ENCODE measurements at regions not wholly inside any gene's neighbourhood (a gene's known extent, or its start where the extent isn't known, plus 50 kb on each side); places are given as distances from the start of the nearest gene placed in this dataset.

DNA sequence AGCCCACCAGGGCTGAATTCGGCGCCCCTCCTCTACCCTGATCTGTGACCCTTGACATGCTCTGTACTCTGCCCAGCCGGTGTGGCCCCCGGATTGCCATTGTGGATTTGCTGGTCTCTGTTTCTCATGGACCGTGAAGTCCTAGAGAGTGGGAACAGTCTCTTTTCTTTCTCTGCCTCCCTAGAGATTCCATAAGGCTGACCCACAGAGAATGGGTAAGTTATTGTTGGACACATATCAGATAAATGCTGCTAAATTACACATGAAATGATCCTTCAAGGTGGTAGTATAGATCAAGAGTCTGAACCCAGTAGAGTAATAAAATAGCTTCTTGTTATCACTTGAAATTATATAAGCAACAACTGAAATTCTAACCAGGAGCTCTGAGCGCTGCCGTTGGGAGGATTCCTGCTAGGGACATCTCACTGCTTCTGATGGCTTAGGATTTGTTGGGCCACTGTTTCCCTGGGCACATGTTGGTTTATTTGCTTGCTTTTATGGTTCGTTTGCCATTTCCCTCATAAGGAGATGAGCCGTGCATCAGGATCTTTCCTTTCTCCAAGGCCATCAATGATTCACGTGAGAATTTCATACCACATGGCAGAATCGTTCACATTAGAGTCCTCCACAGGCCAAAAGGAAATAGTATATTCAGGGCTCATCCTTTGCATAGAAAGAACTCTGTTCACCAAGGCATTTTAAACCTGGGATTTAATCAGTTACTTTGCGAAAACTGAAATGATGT, 111.9 kb downstream of the ZBTB18 start:
- TF ChIP-seq, protein P1, sequence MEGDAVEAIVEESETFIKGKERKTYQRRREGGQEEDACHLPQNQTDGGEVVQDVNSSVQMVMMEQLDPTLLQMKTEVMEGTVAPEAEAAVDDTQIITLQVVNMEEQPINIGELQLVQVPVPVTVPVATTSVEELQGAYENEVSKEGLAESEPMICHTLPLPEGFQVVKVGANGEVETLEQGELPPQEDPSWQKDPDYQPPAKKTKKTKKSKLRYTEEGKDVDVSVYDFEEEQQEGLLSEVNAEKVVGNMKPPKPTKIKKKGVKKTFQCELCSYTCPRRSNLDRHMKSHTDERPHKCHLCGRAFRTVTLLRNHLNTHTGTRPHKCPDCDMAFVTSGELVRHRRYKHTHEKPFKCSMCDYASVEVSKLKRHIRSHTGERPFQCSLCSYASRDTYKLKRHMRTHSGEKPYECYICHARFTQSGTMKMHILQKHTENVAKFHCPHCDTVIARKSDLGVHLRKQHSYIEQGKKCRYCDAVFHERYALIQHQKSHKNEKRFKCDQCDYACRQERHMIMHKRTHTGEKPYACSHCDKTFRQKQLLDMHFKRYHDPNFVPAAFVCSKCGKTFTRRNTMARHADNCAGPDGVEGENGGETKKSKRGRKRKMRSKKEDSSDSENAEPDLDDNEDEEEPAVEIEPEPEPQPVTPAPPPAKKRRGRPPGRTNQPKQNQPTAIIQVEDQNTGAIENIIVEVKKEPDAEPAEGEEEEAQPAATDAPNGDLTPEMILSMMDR (IDR thresholded peaks at IDR 0.05; ENCODE audit: control insufficient read depth, extremely low read depth, insufficient read depth) = no peak
- H3K4me3 ChIP-seq (ENCODE audit: low read depth, low read length) = no peak overlapping the region
- DNase-seq (ENCODE audit: low read depth) = no peak

DNA sequence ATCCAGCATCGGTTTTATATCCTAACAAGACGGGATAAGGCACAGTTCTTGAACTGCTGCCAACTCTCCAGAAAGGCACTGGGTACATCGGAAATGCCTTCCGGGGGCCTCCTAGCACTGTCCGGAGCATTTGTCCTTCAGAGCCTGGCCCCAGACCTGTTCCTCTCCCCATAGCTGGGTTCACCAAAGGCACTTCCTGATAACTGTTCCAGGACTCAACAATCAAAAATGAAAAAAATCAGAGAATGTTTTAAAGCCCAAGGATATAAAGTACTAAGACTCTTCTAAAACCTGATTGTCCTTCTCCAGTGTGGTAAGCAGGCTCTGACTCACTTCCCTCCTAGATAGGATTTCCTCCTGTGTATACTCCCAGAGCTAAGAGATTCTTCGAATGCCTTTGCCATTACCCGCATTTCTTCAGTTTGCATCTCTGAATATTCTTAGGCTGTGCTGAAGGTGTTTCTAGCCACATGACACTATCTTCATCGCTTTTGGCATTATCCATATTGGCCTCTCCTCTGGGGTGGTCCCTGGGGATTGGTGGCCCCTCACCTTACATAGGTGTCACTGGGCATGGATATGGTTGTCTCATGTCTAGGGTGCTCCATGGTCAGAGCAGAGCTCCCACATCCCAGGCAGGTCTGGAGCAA, 112.9 kb downstream of the ZBTB18 start:
- H3K4me3 ChIP-seq (ENCODE audit: low read depth, low read length) = no peak overlapping the region
- no peak for DNase-seq (ENCODE audit: low read depth)
- TF ChIP-seq, protein P1 (IDR thresholded peaks at IDR 0.05; ENCODE audit: control insufficient read depth, extremely low read depth, insufficient read depth) = no peak

DNA sequence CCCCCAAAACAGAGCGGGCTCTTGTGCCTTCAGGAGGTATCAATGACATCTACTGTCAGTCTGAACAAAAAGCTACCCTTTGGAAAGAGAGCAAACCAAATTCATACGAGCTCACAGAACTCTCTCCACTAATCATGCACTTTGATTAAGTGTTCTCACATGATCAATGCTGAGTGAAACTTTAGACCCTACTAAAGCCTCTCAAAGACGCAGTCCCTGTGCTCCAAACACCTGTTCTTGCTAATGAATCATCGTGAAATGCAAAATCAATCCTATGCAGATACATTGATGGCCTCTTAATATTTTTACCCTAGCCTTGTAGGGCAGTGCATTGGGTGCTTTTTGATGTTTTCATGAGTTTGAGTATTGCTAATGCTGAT, 113.4 kb downstream of the ZBTB18 start:
- H3K4me3 ChIP-seq (ENCODE audit: low read depth, low read length) = no peak overlapping the region
- TF ChIP-seq, protein P1 (IDR thresholded peaks at IDR 0.05; ENCODE audit: control insufficient read depth, extremely low read depth, insufficient read depth) = no peak

DNA sequence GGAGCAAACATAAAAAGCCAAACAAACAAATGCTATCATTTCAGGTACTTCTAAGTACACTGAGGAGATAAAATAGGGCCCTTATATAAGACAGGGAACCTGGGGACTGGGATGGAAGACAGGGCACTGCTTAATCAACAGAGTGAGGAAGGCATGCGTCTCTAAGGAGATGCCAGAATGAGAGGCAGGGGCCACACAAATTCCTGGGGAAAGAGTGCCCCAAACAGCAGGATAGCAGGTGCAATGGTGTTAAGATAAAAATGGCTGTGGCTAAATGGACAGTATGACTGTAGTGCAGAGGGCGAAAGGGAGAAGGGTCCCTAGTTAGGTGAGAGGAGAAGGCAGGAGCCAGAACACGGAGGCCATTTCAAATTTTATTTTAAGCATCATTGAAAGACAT, 113.9 kb downstream of the ZBTB18 start:
- no peak overlapping the region for H3K4me3 ChIP-seq (ENCODE audit: low read depth, low read length)
- DNase-seq (ENCODE audit: low read depth) = no peak
- TF ChIP-seq, protein P1 (IDR thresholded peaks at IDR 0.05; ENCODE audit: control insufficient read depth, extremely low read depth, insufficient read depth) = no peak

More for the DNA sequence above, 113.4 kb downstream of the ZBTB18 start:
- no peak for DNase-seq (ENCODE audit: low read depth)

DNA sequence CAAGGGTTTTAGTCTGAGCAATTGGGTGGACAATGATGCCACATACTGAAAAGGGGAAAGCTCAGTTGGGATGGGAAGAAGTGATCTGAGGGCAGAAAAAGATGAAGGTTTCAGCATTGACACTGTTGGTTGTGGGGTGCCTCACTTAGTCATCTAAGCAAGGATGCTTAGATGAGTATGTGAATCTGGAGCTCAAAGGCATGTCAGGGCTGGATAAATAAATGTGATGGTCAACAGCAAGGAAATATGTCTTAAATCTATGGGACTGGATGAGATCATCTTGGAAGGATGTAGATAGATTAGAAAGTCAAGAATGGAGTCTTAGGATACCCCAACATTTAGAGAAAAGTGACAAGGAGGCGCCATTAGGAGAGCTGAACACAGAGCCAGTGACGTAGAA, 114.6 kb downstream of the ZBTB18 start:
- H3K4me3 ChIP-seq (ENCODE audit: low read depth, low read length) = no peak overlapping the region
- TF ChIP-seq, protein P1 (IDR thresholded peaks at IDR 0.05; ENCODE audit: control insufficient read depth, extremely low read depth, insufficient read depth) = no peak
- no peak for DNase-seq (ENCODE audit: low read depth)

DNA sequence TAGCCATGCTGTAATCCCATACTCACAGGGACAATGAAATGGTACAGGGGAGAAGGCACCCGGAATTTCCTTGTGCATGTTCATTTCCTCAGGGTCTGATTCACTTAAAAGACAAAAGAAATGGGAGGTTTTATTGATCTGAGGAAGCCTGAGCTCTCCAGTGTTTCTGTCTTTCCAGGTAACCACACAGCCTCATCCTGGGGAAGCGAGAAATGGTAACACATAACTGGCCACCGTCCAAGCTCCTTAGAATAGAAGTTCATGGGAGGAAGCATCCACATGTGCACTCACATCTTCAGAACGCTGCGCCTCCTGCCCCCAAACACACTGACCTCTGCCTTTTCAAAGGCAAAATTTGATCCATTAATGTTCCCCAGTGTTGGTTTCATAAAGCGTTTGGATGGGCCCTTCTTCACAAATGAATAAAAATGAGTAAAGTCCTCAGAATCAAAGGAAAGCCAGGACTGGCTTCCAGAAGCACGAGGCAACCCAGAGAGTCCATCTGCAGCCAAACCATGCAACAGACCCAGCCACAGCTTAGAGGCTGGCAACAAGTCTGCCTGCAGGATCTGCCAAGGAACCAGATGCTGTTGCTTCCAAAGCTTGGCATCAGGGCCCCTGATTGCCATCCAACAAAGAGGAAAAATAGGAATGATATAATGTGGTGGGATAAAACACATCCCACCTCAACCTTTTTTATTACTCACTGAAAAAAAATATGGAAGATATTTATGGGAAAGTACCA, 120.3 kb downstream of the ZBTB18 start:
- TF ChIP-seq, protein P1 (IDR thresholded peaks at IDR 0.05; ENCODE audit: control insufficient read depth, extremely low read depth, insufficient read depth) = no peak
- H3K4me3 ChIP-seq (ENCODE audit: low read depth, low read length) = no peak overlapping the region
- no peak for DNase-seq (ENCODE audit: low read depth)
